Tibial artery (tissue), 4 donors: ENCODE measurements at regions not wholly inside any gene's neighbourhood (a gene's known extent, or its start where the extent isn't known, plus 50 kb on each side); places are given as distances from the start of the nearest gene placed in this dataset.

Experiments
- DNase-seq, 2 donors: peaks; one replicate each; pipeline ENCODE4 v3.0.0-alpha.2; 2019
- H3K27ac ChIP-seq, 2 donors: fragments of 200-600 bp; sonication (generic) in 1 of 2; 1 replicate in 1 of 2; 2 replicates in 1 of 2; pipeline ENCODE4 v1.5.1; 2018 to 2019; ENCODE audit warnings: mild to moderate bottlenecking in 1 of 2
- H3K27me3 ChIP-seq, 2 donors: fragments of 200-600 bp; sonication (generic) in 1 of 2; one replicate each; pipeline versions ENCODE4 v1.5.1 to v1.6.0; 2016 to 2019
- H3K36me3 ChIP-seq, 3 donors: fragments of 200-600 bp; sonication (generic) in 2 of 3; one replicate each; pipeline ENCODE4 v1.5.1; 2016 to 2019; ENCODE audit warnings: mild to moderate bottlenecking in 2 of 3
- H3K4me1 ChIP-seq, 4 donors: fragments of 200-600 bp; sonication (generic) in 2 of 4; 1 replicate in 3 of 4; 2 replicates in 1 of 4; pipeline ENCODE4 v1.5.1; 2016 to 2019
- H3K4me3 ChIP-seq, 2 donors: fragments of 200-600 bp; sonication (generic) in 1 of 2; 1 replicate in 1 of 2; 2 replicates in 1 of 2; pipeline ENCODE4 v1.5.1; 2018 to 2019; ENCODE audit warnings: mild to moderate bottlenecking in 2 of 2
- H3K9me3 ChIP-seq, 3 donors: fragments of 200-600 bp; sonication (generic) in 1 of 3; one replicate each; pipeline ENCODE4 v1.5.1; 2016 to 2019
- intact Hi-C: fragments of 100-400 bp; cut with DNase I; formaldehyde crosslinking; loops from one replicate; pipeline ENCODE4 v1.15.0; 2023; ENCODE audit warnings: low total_unique reads
- TF ChIP-seq, protein P1 (sequence below), 2 experiments: fragments of 200-600 bp in 1 of 2; fragments of 450-650 bp in 1 of 2; IDR thresholded peaks; one replicate each; pipeline ENCODE4 v1.5.1; 2017 to 2019; ENCODE audit warnings: antibody characterized with exemption in 2 of 2, mild to moderate bottlenecking in 1 of 2, moderate library complexity in 1 of 2

DNA sequence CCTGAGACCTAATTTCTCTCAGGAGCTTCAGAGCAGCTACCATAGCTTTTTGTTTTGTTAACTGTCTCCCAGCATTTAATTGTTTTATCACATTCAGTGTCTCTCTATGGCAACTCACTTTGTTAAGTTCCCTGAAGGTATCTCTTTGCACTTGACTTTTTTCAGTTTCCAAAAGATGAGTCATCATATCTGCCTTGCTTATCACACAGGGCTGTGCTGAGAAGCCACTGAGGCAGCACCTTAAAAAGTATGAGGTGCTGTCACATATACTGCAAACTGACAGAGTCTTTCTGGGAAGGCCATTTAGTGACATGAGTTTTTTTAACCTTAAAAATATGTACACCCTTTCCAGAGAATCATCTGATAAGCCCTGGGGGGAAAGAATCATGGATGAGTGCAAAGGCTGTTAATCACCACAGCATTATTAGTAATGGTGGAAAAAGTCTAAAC lies 56.8 kb downstream of the PPP1R3C start:
- Histone ChIP-seq H3K27me3 (no peaks in the 10 kb centered on the region), H3K4me3 (no peak overlapping the region), H3K36me3 (no peaks in the 10 kb centered on the region), H3K4me1 (peaks cover 0 to 40% (median 23%) of the 10 kb centered on the region in 4 donors), H3K9me3 (no peaks in the 10 kb centered on the region), H3K27ac (peak overlapping the region in 1 of 2 donors; percentile 23)
- no peak for DNase-seq
- TF ChIP-seq, protein P1, sequence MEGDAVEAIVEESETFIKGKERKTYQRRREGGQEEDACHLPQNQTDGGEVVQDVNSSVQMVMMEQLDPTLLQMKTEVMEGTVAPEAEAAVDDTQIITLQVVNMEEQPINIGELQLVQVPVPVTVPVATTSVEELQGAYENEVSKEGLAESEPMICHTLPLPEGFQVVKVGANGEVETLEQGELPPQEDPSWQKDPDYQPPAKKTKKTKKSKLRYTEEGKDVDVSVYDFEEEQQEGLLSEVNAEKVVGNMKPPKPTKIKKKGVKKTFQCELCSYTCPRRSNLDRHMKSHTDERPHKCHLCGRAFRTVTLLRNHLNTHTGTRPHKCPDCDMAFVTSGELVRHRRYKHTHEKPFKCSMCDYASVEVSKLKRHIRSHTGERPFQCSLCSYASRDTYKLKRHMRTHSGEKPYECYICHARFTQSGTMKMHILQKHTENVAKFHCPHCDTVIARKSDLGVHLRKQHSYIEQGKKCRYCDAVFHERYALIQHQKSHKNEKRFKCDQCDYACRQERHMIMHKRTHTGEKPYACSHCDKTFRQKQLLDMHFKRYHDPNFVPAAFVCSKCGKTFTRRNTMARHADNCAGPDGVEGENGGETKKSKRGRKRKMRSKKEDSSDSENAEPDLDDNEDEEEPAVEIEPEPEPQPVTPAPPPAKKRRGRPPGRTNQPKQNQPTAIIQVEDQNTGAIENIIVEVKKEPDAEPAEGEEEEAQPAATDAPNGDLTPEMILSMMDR (IDR thresholded peaks at IDR 0.05) = no peak
- intact Hi-C loops = no loop called here

DNA sequence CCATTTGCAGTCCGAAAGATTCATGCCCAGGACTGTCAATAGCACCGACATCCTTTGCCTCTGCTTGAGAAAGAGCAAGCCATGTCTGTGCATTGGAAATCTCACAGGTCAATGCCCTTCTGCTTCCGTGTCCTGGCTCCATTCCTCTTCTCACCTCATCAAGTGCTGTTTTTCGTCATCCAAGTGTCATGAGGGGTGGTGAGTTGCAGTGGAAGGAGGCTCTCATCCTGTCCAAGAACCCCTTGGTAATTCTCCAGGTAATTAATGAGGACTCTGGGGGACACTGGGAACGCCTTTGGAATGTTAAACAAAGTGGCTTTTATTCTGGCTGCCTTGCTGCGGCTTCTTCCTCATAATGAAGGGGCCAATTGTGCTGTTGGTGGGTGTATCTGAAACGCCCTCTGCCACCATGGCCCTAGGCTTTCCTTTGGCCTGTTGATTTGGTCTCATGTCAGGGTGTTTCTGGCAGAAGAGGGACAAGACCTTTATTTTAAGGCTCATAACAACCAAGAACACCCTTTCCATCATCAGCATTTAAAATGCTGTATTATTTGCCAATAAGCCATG lies 57.7 kb downstream of the PPP1R3C start:
- intact Hi-C loops = no loop called here
- no peaks in the 10 kb centered on the region for H3K27me3 ChIP-seq
- no peak for DNase-seq
- no peaks in the 10 kb centered on the region for H3K36me3 ChIP-seq
- H3K4me1 ChIP-seq = peaks cover 0 to 37% (median 22%) of the 10 kb centered on the region in 4 donors
- no peak overlapping the region for H3K4me3 ChIP-seq
- peak overlapping the region in 1 of 2 donors; percentile 23 for H3K27ac ChIP-seq
- H3K9me3 ChIP-seq = no peaks in the 10 kb centered on the region
- TF ChIP-seq, protein P1 (IDR thresholded peaks at IDR 0.05) = no peak

GRCh38 chr10:91574236-91574635 lies 58.6 kb downstream of the PPP1R3C start:
- intact Hi-C loops = no loop called here
- H3K27ac ChIP-seq = no peak overlapping the region

DNA sequence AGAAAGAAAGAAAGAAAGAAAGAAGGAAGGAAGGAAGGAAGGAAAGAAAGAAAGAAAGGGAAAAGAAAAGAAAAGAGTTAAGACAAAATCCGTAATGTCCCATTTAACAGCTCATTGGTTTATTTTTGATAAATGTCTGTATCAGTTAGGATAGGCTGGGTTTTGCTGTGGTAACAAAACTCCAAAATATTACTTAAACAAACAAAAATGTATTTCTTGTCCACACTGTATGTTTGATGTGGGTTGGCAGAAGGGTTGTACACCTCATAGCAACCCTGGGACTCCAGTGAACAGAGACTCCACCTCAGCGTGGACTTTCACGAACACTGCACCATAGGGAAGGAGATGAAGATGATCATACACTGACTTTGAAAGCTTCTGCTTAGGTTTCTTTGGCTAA lies 59.6 kb downstream of the PPP1R3C start:
- Histone ChIP-seq H3K9me3 (no peaks in the 10 kb centered on the region), H3K27me3 (no peaks in the 10 kb centered on the region), H3K4me1 (peaks cover 0 to 25% (median 8%) of the 10 kb centered on the region in 4 donors), H3K36me3 (no peaks in the 10 kb centered on the region), H3K27ac (no peak overlapping the region), H3K4me3 (no peak overlapping the region)
- intact Hi-C loops = no loop called here
- DNase-seq = no peak
- TF ChIP-seq, protein P1 (IDR thresholded peaks at IDR 0.05) = no peak

More at GRCh38 chr10:91574236-91574635, 58.6 kb downstream of the PPP1R3C start:
- no peak for DNase-seq
- Histone ChIP-seq H3K27me3 (no peaks in the 10 kb centered on the region), H3K36me3 (no peaks in the 10 kb centered on the region), H3K9me3 (no peaks in the 10 kb centered on the region), H3K4me3 (no peak overlapping the region), H3K4me1 (peaks cover 0 to 33% (median 17%) of the 10 kb centered on the region in 4 donors)
- TF ChIP-seq, protein P1 (IDR thresholded peaks at IDR 0.05) = no peak

- Histone ChIP-seq H3K27me3 (no peaks in the 10 kb centered on the region), H3K36me3 (no peaks in the 10 kb centered on the region), H3K4me3 (no peak overlapping the region), H3K4me1 (peaks cover 0 to 11% (median 4%) of the 10 kb centered on the region in 4 donors), H3K27ac (no peak overlapping the region), H3K9me3 (no peaks in the 10 kb centered on the region)
- DNase-seq = no peak
- TF ChIP-seq, protein P1 (IDR thresholded peaks at IDR 0.05) = no peak
- intact Hi-C loops = no loop called here
These were observed 61.2 kb downstream of the PPP1R3C start for GRCh38 chr10:91571671-91572070.
